ENCODE measurements at regions not wholly inside any gene's neighbourhood (a gene's known extent, or its start where the extent isn't known, plus 50 kb on each side); places are given as distances from the start of the nearest gene placed in this dataset.

DNA sequence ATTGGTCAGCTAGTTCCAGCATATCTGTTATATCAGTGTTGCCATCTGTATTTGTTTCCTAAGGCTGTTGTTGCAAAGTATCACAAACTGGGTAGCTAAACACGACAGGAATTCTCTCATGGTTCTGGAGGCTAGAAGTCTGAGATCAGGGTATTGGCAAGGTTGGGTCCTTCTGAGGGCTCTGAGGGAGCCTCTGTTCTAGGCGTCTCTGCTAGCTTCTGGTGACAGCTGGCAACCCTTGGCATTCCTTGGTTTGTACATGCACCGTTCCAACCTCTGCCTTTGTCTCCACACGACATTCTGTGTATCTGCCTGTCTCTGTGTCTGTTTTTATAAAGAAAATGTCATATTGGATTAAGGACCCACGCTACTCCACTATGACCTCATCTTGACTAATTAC is 219.9 kb upstream of the NLRP1 start:
- TF ChIP-seq, protein P1, sequence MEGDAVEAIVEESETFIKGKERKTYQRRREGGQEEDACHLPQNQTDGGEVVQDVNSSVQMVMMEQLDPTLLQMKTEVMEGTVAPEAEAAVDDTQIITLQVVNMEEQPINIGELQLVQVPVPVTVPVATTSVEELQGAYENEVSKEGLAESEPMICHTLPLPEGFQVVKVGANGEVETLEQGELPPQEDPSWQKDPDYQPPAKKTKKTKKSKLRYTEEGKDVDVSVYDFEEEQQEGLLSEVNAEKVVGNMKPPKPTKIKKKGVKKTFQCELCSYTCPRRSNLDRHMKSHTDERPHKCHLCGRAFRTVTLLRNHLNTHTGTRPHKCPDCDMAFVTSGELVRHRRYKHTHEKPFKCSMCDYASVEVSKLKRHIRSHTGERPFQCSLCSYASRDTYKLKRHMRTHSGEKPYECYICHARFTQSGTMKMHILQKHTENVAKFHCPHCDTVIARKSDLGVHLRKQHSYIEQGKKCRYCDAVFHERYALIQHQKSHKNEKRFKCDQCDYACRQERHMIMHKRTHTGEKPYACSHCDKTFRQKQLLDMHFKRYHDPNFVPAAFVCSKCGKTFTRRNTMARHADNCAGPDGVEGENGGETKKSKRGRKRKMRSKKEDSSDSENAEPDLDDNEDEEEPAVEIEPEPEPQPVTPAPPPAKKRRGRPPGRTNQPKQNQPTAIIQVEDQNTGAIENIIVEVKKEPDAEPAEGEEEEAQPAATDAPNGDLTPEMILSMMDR (conservative IDR thresholded peaks at IDR 0.05; ENCODE audit: low read depth in 2 of 2): no peak
- no peak for TF ChIP-seq EZH2phosphoT487 (IDR thresholded peaks at IDR 0.05; ENCODE audit: unreplicated experiment)
- no peak for TF ChIP-seq EZH2 (IDR thresholded peaks at IDR 0.05; ENCODE audit: low read depth, unreplicated experiment)
- TF ChIP-seq POLR2AphosphoS5 (IDR thresholded peaks at IDR 0.05; ENCODE audit: low read depth): no peak
- no peak for TF ChIP-seq REST (IDR thresholded peaks at IDR 0.05; ENCODE audit: unreplicated experiment)
- TF ChIP-seq NANOG (IDR thresholded peaks at IDR 0.05; ENCODE audit: borderline replicate concordance): no peak
- no peak for TF ChIP-seq ZNF114 (CRISPR knock-in tag; IDR thresholded peaks at IDR 0.05)
- no peak for TF ChIP-seq ZNF462 (CRISPR knock-in tag; IDR thresholded peaks at IDR 0.05)
- no peak for TF ChIP-seq JUNB (IDR thresholded peaks at IDR 0.05; ENCODE audit: unreplicated experiment)
